Adrenal gland (tissue), 9 donors: ENCODE measurements at regions not wholly inside any gene's neighbourhood (a gene's known extent, or its start where the extent isn't known, plus 50 kb on each side); places are given as distances from the start of the nearest gene placed in this dataset.

Experiments used
- DNase-seq, 7 donors: peaks; one replicate each; pipeline ENCODE4 v3.0.0-alpha.2; 2019 to 2020
- H3K27ac ChIP-seq, 5 donors: fragments of 200-600 bp; sonication (generic) in 4 of 5; 1 replicate in 3 of 5; 2 replicates in 2 of 5; pipeline versions ENCODE4 v1.5.1 to v1.8.0; 2016 to 2020; ENCODE audit warnings: mild to moderate bottlenecking in 1 of 5
- H3K27me3 ChIP-seq: fragments of 200-600 bp; 2 replicates; pipeline ENCODE4 v1.8.0; 2021
- H3K36me3 ChIP-seq, 2 donors: fragments of 200-600 bp; replicated peaks in 1 of 2; 1 replicate in 1 of 2; 2 replicates in 1 of 2; pipeline versions ENCODE4 v1.5.1 to v1.8.0; 2018 to 2022
- H3K4me1 ChIP-seq, 2 donors: fragments of 200-600 bp; replicated peaks in 1 of 2; 1 replicate in 1 of 2; 2 replicates in 1 of 2; pipeline versions ENCODE4 v1.5.1 to v1.8.0; 2018 to 2021
- H3K4me3 ChIP-seq, 4 donors: fragments of 200-600 bp; sonication (generic) in 3 of 4; one replicate each; pipeline ENCODE4 v1.5.1; 2016 to 2018
- H3K9me3 ChIP-seq, 3 donors: fragments of 200-600 bp; sonication (generic) in 1 of 3; replicated peaks in 1 of 3; 1 replicate in 2 of 3; 2 replicates in 1 of 3; pipeline versions ENCODE4 v1.5.1 to v1.8.0; 2016 to 2021
- CTCF ChIP-seq, 6 experiments: fragments of 450-650 bp in 4 of 6; fragments of 200-600 bp in 2 of 6; sonication (generic) in 1 of 6; IDR thresholded peaks; 1 replicate in 5 of 6; 2 replicates in 1 of 6; pipeline versions ENCODE4 v1.5.1 to v1.8.0; 2016 to 2021; ENCODE audit warnings: antibody characterized with exemption in 6 of 6, mild to moderate bottlenecking in 2 of 6, moderate library complexity in 1 of 6
- POLR2A ChIP-seq, 2 donors: fragments of 450-650 bp; IDR thresholded peaks; one replicate each; pipeline ENCODE4 v1.6.1; 2017; ENCODE audit warnings: antibody characterized with exemption in 2 of 2, mild to moderate bottlenecking in 2 of 2, moderate library complexity in 1 of 2
- WGBS, 4 donors: extraction: QIAGEN DNeasy Blood & Tissue Kit in 2 of 4; methylation state at CpG; one replicate each; pipeline versions ENCODE4 v1.1.5 to v1.1.7; 2013 to 2017; 5-methylcytosine and 5-hydroxymethylcytosine counted together
- intact Hi-C, 2 donors: fragments of 100-400 bp; cut with DNase I; formaldehyde crosslinking; loops; one replicate each; pipeline versions ENCODE4 v1.14.1 to v1.15.0; 2022 to 2023
- donor health status: healthy with polysubstance abuse.
- donor health status: Bipolar disorder and iron deficiency.
- donor health status: DM: yes; HTN: yes; CAD: no.
- donor health status: DM: no; HTN: no; CAD: no.
- donor health status: DM: no; HTN: no; CAD: no.

GRCh38 chr4:62360156-62360545 lies 1160.0 kb downstream of the ADGRL3 start:
- Histone ChIP-seq H3K27me3 (no peaks in the 10 kb centered on the region), H3K36me3 (no peaks in the 10 kb centered on the region), H3K27ac (no peak overlapping the region), H3K4me1 (no peaks in the 10 kb centered on the region), H3K9me3 (no peaks in the 10 kb centered on the region), H3K4me3 (no peak overlapping the region)
- no peak for TF ChIP-seq CTCF (IDR thresholded peaks at IDR 0.05)
- no peak for TF ChIP-seq POLR2A (IDR thresholded peaks at IDR 0.05)
- no peak for DNase-seq
- WGBS, 4 donors, result 21 to 81% (median 75%) methylated on average over 1 of the region's 1 CpG
- intact Hi-C loops, result no loop called here

GRCh38 chr4:62359441-62360155 lies 1159.5 kb downstream of the ADGRL3 start:
- H3K27me3 ChIP-seq, result no peaks in the 10 kb centered on the region
- DNase-seq, result no peak
- no peaks in the 10 kb centered on the region for H3K9me3 ChIP-seq
- TF ChIP-seq CTCF (IDR thresholded peaks at IDR 0.05) (no peak), POLR2A (IDR thresholded peaks at IDR 0.05) (no peak)
- whole genome bisulfite sequencing, 4 donors, result 47 to 57% (median 51%) methylated on average over 2 of the region's 2 CpGs
- no peaks in the 10 kb centered on the region for H3K36me3 ChIP-seq
- intact Hi-C loops, result no loop called here
- no peak overlapping the region for H3K27ac ChIP-seq
- H3K4me3 ChIP-seq, result no peak overlapping the region
- H3K4me1 ChIP-seq, result no peaks in the 10 kb centered on the region

GRCh38 chr4:62344915-62345314 lies 1144.8 kb downstream of the ADGRL3 start:
- DNase-seq, result no peak
- WGBS, 4 donors, result 73 to 82% (median 77%) methylated on average over 4 of the region's 4 CpGs
- no peak overlapping the region for H3K4me3 ChIP-seq
- intact Hi-C loops, result no loop called here
- H3K9me3 ChIP-seq, result no peaks in the 10 kb centered on the region
- TF ChIP-seq CTCF (IDR thresholded peaks at IDR 0.05) (no peak), POLR2A (IDR thresholded peaks at IDR 0.05) (no peak)
- no peaks in the 10 kb centered on the region for H3K4me1 ChIP-seq
- no peaks in the 10 kb centered on the region for H3K27me3 ChIP-seq
- no peak overlapping the region for H3K27ac ChIP-seq
- no peaks in the 10 kb centered on the region for H3K36me3 ChIP-seq

GRCh38 chr4:62344474-62344873 lies 1144.3 kb downstream of the ADGRL3 start:
- Histone ChIP-seq H3K27ac (no peak overlapping the region), H3K36me3 (no peaks in the 10 kb centered on the region), H3K9me3 (no peaks in the 10 kb centered on the region), H3K4me3 (no peak overlapping the region), H3K4me1 (no peaks in the 10 kb centered on the region), H3K27me3 (no peaks in the 10 kb centered on the region)
- 66 to 71% (median 69%) methylated on average over 4 of the region's 4 CpGs for WGBS, 4 donors
- intact Hi-C loops, result no loop called here
- no peak for DNase-seq
- no peak for TF ChIP-seq CTCF (IDR thresholded peaks at IDR 0.05)
- no peak for TF ChIP-seq POLR2A (IDR thresholded peaks at IDR 0.05)
